Activated naive CD8-positive, alpha-beta T cell treated with anti-CD3 and anti-CD28 coated beads, Interleukin-2, amount 10 ng/mL, durations not matched to agents 7 days and 5 days (primary cell): ENCODE measurements at regions not wholly inside any gene's neighbourhood (a gene's known extent, or its start where the extent isn't known, plus 50 kb on each side); places are given as distances from the start of the nearest gene placed in this dataset.

Experiments
- ATAC-seq: fragments of 150-1000 bp; cut with Tn5 transposase; one replicate; pipeline ENCODE4 v1.10.0; 2021; ENCODE audit warnings: low read depth, moderate library complexity
- POLR2A ChIA-PET: fragments of 350-600 bp; sonication (Branson Sonifier 250); formaldehyde crosslinking; loops from one replicate; lab custom pipeline; 2021; ENCODE audit warnings: antibody characterized with exemption; lab: Charles Lee
- DNase-seq: peaks from one replicate; pipeline ENCODE4 v3.0.0; 2021
- H3K27ac Mint-ChIP-seq: one replicate; pipeline ENCODE4 v1.8.0; 2022; ENCODE audit warnings: mild to moderate bottlenecking, mixed read lengths
- H3K27me3 Mint-ChIP-seq: one replicate; pipeline ENCODE4 v1.8.0; 2022; ENCODE audit warnings: mild to moderate bottlenecking, moderate library complexity, mixed read lengths
- H3K36me3 Mint-ChIP-seq: one replicate; pipeline ENCODE4 v1.8.0; 2021; ENCODE audit warnings: mild to moderate bottlenecking, mixed read lengths
- H3K4me1 Mint-ChIP-seq: one replicate; pipeline ENCODE4 v1.8.0; 2021; ENCODE audit warnings: mixed read lengths
- H3K4me3 Mint-ChIP-seq: one replicate; pipeline ENCODE4 v1.8.0; 2022; ENCODE audit warnings: mild to moderate bottlenecking, moderate library complexity, mixed read lengths
- H3K9me3 Mint-ChIP-seq: one replicate; pipeline ENCODE4 v1.8.0; 2021; ENCODE audit warnings: mixed read lengths

DNA sequence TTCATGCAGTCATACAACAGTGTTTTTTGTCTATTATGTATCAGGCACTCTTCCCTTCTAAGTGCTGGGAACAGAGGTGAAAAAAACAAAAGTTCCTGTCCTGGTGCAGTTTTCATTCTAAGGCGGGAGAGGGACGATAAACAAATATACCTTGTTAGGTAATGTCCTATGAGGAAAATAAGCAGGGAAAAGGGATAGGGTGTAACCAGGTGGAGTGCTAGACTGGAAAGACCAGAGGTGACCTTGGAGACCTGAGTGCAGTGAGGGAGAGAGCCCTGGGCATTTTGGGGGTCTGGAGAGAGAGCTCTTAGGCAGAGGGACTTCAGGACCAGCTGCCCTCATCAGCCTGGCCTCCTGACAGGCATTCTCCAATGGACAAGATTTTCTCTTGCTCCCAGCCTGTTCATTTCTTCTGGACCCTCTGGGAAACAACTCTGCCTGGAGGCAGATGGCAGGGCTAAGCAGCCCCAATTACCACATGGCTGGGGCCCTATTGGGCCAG lies 97.2 kb upstream of the TJP1 start:
- no peak for DNase-seq
- Mint-ChIP-seq H3K27me3 (peaks cover 27% of the 10 kb centered on the region), H3K9me3 (no peaks in the 10 kb centered on the region), H3K36me3 (no peaks in the 10 kb centered on the region), H3K27ac (no peak overlapping the region), H3K4me1 (no peaks in the 10 kb centered on the region), H3K4me3 (no peak overlapping the region)
- POLR2A ChIA-PET, result no interaction called here
- no peak for ATAC-seq

DNA sequence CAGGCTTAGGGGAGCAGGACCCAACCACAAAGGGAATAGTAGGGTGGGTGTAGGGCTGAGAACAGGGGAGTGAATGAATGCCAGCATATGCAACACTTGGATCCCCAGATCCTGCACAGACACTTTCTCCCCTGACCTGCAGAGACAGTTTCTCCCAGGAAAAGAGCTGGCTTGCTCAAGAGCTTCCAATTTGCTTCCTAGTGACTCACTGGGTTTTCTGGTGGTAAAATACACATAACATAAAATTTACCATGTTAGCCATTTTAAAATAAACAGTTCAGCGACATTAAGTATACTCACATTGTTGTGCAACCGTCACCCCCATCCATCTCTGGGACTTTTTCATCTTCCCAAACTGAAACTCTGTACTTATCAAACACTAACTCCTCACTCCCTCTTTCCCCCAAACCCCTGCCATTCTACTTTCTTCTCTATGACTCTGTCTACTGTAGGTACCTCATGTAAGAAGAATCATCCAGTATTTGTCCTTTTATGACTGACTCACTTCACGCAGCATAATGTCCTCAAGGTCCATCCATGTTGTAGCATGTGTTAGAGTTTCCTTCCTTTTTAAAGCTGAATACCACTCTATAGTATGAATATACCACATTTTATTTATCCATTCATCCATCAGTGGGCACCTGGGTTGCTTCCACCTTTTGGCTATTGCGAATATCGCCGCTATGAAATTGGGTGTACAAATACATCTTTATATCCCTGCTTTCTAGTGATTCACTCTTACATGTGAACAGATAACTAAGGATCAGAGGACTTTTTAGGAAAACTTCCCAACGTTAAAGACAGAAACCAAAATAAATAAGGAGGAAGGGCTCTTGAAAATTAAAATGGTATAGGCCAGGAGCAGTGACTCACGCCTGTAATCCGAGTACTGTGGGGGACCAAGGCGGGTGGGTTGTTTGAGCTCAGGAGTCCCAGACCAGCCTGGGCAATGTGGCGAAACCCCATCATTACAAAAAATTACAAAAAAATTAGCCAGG lies 95.6 kb upstream of the TJP1 start:
- ATAC-seq (no peak), DNase-seq (no peak)
- Mint-ChIP-seq H3K4me3 (no peak overlapping the region), H3K9me3 (no peaks in the 10 kb centered on the region), H3K36me3 (no peaks in the 10 kb centered on the region), H3K27ac (no peak overlapping the region), H3K27me3 (peaks cover 40% of the 10 kb centered on the region), H3K4me1 (no peaks in the 10 kb centered on the region)
- POLR2A ChIA-PET, result no interaction called here

DNA sequence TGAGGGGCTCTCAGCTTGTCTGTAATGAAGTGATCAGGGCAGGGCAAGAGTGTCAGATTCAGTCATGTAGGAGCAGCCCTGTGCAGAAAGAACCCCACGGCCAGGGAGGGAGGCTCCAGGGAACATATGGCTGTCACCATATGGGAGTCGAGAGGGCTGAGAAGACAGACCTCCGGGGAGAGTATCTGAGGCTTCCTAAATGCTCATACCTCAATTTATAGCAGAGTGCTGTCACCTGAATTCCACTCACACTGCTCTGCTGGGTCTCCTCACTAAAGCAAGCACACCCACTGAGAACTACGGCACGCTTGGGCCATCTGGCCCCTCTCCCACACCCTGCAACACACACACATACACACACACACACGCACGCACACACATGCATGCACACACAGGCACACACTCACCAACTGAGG lies 92.3 kb upstream of the TJP1 start:
- peaks cover 21% of the 10 kb centered on the region for H3K27me3 Mint-ChIP-seq
- ATAC-seq (no peak), DNase-seq (no peak)
- H3K9me3 Mint-ChIP-seq, result peaks cover 7% of the 10 kb centered on the region
- POLR2A ChIA-PET, result no interaction called here
- H3K27ac Mint-ChIP-seq, result no peak overlapping the region
- H3K4me1 Mint-ChIP-seq, result no peaks in the 10 kb centered on the region
- H3K4me3 Mint-ChIP-seq, result no peak overlapping the region
- peaks cover 1% of the 10 kb centered on the region for H3K36me3 Mint-ChIP-seq

DNA sequence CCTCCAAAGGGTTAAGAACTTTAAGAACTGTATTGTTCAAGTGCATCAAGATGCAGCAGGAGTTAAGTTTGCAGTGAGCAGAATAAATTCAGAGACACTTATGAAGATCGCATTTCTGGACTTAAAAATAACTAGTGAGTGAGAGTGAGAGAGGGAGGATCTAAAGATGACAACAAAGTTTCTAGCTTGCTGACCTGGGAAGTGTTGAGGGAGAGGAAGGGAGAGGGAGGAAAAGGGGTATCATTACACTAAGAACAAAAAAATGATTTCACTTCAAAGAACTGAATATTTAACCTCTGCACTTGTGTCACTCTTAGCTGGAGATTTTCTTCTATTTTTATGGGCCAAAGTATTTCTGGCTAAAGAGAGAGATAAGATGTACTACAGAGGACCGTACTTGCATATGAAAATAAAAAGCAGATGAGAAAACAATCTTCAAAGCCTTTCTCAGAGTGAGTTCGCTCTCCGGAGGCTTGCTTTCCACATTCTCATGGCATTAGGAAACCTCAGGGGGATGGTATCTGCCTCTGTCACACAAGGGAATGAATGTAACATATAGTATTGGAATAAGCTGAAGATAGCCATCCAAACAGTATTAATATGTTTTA lies 91.4 kb upstream of the TJP1 start:
- Mint-ChIP-seq H3K36me3 (peaks cover 1% of the 10 kb centered on the region), H3K27me3 (peaks cover 21% of the 10 kb centered on the region)
- POLR2A ChIA-PET, result no interaction called here

DNA sequence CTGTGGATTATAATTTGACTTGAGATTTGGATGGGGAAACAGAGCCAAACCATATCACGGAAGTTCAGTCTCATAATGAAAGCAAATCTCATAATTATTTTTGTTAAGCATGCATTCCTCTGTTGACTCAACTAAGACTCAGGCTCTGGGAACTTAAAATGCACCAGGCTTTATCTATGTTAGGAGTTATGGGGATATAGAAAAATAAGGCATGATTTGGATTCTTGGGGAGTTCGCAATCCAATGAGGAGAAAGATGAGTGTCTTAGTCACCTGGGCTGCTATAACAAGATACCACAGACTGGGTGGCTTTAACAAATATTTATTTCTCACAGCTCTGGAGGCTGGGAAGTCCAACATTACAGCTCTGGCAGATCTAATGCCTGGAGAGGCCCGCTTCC lies 89.4 kb upstream of the TJP1 start:
- ATAC-seq, result no peak

More for the DNA sequence above, 91.4 kb upstream of the TJP1 start:
- DNase-seq (no peak), ATAC-seq (no peak)
- Mint-ChIP-seq H3K4me3 (no peak overlapping the region), H3K9me3 (peaks cover 7% of the 10 kb centered on the region), H3K27ac (no peak overlapping the region), H3K4me1 (no peaks in the 10 kb centered on the region)

DNA sequence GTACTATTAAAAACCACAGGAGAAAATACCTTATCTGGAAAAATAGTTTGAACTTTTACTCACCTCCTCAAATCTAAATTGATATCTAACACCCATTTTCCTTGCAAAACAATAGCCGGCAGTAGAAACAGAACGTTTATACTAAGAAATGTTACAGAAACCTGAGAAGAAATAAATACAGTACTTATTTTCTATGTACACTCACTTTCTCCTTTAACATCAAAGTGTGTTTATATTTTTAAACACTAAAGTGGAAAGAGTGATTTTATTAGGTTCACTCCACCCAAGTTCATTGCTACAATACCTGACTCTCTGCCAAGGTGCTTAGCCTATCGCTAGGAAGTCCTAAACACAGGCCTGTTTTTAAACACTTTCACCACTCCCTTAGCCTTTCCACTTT lies 87.8 kb upstream of the TJP1 start:
- Mint-ChIP-seq H3K36me3 (peaks cover 1% of the 10 kb centered on the region), H3K27ac (no peak overlapping the region), H3K4me3 (no peak overlapping the region), H3K4me1 (no peaks in the 10 kb centered on the region), H3K27me3 (peaks cover 21% of the 10 kb centered on the region), H3K9me3 (peaks cover 7% of the 10 kb centered on the region)
- ATAC-seq (no peak), DNase-seq (no peak)
- POLR2A ChIA-PET, result no interaction called here

More for the DNA sequence above, 89.4 kb upstream of the TJP1 start:
- H3K9me3 Mint-ChIP-seq, result peaks cover 7% of the 10 kb centered on the region
- no peak for DNase-seq
- H3K4me1 Mint-ChIP-seq, result no peaks in the 10 kb centered on the region
- peaks cover 1% of the 10 kb centered on the region for H3K36me3 Mint-ChIP-seq
- POLR2A ChIA-PET, result no interaction called here
- H3K4me3 Mint-ChIP-seq, result no peak overlapping the region
- no peak overlapping the region for H3K27ac Mint-ChIP-seq
- H3K27me3 Mint-ChIP-seq, result peaks cover 21% of the 10 kb centered on the region

DNA sequence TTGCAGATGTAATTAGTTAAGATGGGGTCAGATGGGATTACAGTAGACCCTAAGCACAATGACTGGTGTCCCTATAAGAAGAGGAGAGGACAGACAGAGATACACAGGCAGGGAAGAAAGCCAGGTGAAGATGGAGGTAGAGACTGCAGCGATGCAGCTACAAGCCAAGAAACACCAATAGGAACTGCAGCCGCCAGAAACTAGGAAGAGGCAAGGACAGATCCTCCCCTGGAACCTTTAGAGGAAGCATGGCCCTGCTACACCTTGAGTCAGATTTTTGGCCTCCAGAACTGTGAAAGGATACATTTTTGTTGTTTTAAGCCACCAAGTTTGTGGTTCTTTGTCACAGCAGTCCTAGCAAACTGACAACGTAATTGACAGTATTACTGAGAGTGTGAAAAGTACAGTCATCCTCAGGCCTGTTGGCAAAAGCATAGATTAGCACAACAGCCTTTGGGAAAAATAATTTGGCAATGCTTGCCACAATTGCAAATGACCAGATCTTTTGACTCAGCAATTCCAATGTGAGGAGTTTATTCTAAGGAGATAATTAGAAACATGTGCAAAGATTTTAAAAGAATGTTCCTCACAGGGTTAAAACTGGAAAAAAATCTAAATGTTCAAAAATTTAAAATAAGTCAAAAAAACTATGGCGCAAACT lies 82.6 kb upstream of the TJP1 start:
- no peak for DNase-seq
- peaks cover 6% of the 10 kb centered on the region for H3K27me3 Mint-ChIP-seq

DNA sequence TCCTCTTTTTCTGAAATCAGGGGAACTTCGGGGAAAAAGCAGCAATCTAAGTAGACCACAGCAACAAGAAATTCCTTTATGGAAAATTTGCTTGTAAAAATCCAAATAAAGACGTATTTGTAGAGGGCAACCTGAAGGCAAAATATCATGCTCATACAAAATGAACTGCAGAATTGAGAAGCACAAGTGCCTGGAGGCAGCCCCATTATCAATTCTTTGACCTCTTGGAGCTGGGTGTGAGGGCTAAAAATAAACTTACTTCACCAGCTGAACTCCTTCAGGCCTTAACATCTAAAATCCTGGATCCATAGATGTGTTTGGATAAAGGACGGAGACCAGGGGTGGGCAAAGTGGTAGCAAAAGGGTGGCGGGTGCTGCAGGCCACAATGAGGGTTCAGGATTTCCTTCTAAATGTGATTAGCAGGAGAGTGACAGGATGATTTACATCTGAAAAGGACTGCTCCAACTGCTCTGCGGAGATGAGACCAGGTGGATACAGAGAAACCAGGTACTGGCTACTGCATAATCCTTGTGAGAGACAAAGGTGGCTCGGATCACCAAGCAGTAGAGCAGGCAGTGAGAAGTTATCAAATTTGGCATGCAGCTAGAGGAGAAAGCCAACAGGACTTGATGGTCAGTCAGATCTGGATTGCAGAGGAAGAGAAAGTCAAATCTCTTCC lies 81.7 kb upstream of the TJP1 start:
- no peak for DNase-seq
- POLR2A ChIA-PET, result no interaction called here
- no peaks in the 10 kb centered on the region for H3K9me3 Mint-ChIP-seq
- H3K27me3 Mint-ChIP-seq, result peaks cover 6% of the 10 kb centered on the region
- no peaks in the 10 kb centered on the region for H3K36me3 Mint-ChIP-seq
- H3K4me3 Mint-ChIP-seq, result no peak overlapping the region
- H3K4me1 Mint-ChIP-seq, result no peaks in the 10 kb centered on the region
- H3K27ac Mint-ChIP-seq, result no peak overlapping the region
- no peak for ATAC-seq

More for the DNA sequence above, 82.6 kb upstream of the TJP1 start:
- Mint-ChIP-seq H3K4me3 (no peak overlapping the region), H3K4me1 (no peaks in the 10 kb centered on the region), H3K36me3 (no peaks in the 10 kb centered on the region), H3K9me3 (no peaks in the 10 kb centered on the region), H3K27ac (no peak overlapping the region)
- POLR2A ChIA-PET, result no interaction called here
- no peak for ATAC-seq

DNA sequence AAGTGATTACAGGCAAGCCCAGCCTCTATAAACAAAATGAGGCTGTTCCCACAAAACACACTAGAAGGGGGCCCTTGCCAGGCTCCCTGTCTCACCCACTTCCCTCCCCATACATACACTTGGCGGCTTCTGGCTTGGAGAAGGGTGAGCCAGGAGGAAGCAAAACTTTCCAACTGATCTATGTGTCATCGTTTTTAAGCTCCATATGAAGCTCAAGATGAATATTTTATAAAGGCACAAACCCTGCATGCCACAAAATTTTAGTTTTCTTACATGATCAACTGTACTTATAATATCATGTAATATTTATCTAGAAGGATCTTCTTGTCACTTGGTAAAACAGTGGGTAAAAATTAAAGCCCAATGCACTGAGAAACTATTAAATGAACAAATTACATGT lies 80.8 kb upstream of the TJP1 start:
- Mint-ChIP-seq H3K36me3 (no peaks in the 10 kb centered on the region), H3K4me3 (no peak overlapping the region), H3K4me1 (no peaks in the 10 kb centered on the region), H3K27ac (no peak overlapping the region), H3K27me3 (peaks cover 5% of the 10 kb centered on the region), H3K9me3 (peaks cover 2% of the 10 kb centered on the region)
- POLR2A ChIA-PET, result no interaction called here
- no peak for ATAC-seq
- DNase-seq, result no peak

DNA sequence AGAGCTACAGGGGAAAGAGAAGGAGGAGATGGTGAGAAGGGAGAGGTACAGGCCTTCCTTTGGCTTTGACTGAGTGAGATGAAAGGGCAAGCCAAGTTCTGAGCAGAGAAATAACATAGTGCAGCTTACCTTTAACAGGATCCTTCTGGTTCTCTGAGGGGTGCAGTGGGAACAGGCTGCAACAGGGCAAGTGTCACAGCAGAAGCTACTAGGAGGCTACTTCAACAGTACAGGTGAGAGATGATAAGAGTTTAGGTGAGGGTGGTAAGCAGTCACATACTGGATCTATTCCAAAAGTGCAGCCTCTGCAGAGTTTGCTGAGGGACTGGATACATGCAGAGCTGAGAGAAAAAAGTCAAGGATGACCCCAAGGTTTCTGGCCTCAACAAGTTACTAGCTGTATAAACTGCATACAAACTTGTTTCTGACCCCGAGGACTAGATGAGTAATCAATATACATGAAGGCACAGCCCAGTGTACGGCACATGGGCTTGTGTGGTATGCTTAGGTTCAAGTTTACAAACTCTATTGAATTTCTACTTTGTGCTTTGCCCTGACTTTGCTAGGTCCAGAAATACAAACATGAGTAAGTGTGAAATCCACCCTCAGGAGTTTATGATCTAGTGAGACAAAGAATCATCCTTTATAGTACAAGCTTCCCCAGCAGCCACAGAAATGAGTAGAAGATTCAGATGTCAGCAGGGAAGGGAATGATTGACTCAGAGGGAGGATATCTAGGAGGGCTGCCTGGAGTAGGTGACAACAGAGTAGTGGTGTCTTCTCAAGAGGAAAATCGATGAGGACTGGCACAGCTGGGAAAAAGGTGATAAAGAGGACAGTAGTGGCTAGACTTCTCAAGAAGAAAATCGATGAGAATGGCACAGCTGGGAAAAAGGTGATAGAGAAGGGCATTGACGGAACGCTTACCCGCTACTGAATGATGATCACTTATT lies 78.2 kb upstream of the TJP1 start:
- H3K36me3 Mint-ChIP-seq, result no peaks in the 10 kb centered on the region
- H3K27me3 Mint-ChIP-seq, result peaks cover 3% of the 10 kb centered on the region

DNA sequence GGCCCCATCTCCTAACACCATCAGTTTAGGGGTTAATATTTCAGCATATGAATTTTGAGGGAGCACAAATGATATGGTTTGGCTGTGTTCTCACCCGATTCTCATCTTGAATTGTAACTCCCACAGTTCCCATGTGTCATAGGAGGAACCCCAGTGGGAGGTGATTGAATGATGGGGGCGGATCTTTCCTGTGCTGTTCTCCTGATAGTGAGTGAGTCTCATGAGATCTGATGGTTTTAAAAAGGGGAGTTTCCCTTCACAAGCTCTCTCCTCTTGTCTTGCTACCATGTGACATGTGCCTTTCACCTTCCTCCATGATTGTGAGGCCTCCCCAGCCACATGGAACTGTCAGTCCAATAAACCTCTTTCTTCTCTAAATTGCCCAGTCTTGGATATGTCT lies 73.8 kb upstream of the TJP1 start:
- Mint-ChIP-seq H3K27me3 (no peaks in the 10 kb centered on the region), H3K27ac (no peak overlapping the region), H3K4me1 (no peaks in the 10 kb centered on the region), H3K36me3 (no peaks in the 10 kb centered on the region), H3K9me3 (peaks cover 7% of the 10 kb centered on the region), H3K4me3 (no peak overlapping the region)
- DNase-seq, result no peak
- ATAC-seq, result no peak
- POLR2A ChIA-PET, result no interaction called here

More for the DNA sequence above, 78.2 kb upstream of the TJP1 start:
- no peaks in the 10 kb centered on the region for H3K4me1 Mint-ChIP-seq
- DNase-seq (no peak), ATAC-seq (no peak)
- no peak overlapping the region for H3K4me3 Mint-ChIP-seq
- no peak overlapping the region for H3K27ac Mint-ChIP-seq
- POLR2A ChIA-PET, result no interaction called here
- peaks cover 4% of the 10 kb centered on the region for H3K9me3 Mint-ChIP-seq

DNA sequence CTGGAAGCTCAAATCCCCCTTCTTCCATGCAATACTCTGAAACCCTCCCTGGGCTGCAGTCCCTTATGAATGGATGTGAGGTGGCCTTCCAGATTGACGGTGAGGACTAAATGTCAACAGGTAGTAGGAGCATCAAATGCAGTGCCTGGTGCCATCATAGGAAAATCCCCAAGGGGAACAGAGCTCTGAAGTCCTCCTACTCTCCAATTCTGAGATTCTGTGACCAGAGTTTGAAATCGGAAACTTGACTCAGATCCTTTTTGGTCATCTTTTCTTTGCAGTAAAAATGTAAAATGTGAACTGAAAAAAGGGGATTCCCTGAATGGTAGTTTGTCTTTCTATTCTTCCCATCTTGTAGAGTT lies 68.8 kb upstream of the TJP1 start:
- ATAC-seq, result no peak
- no peak for DNase-seq
- H3K4me3 Mint-ChIP-seq, result no peak overlapping the region
- no peaks in the 10 kb centered on the region for H3K4me1 Mint-ChIP-seq
- no peaks in the 10 kb centered on the region for H3K36me3 Mint-ChIP-seq
- POLR2A ChIA-PET, result no interaction called here
- H3K27ac Mint-ChIP-seq, result no peak overlapping the region
- H3K9me3 Mint-ChIP-seq, result peaks cover 3% of the 10 kb centered on the region
- H3K27me3 Mint-ChIP-seq, result peaks cover 11% of the 10 kb centered on the region
